ENCODE measurements at regions not wholly inside any gene's neighbourhood (a gene's known extent, or its start where the extent isn't known, plus 50 kb on each side); places are given as distances from the start of the nearest gene placed in this dataset.

GRCh38 chr14:99100497-99101270 is 171.3 kb downstream of the BCL11B start:
- Histone ChIP-seq H3K4me1 (ENCODE audit: control insufficient read depth, insufficient read depth, low read length) (no peaks in the 10 kb centered on the region), H3K4me3 (ENCODE audit: low read depth, low read length) (no peak overlapping the region), H3K27ac (ENCODE audit: extremely low read depth, low read depth, low read length) (no peak overlapping the region), H3K9me3 (ENCODE audit: control insufficient read depth, insufficient read depth, low read depth, low read length) (no peaks in the 10 kb centered on the region), H3K36me3 (ENCODE audit: control insufficient read depth in 2 of 2, insufficient read depth in 1 of 2, low read length in 2 of 2) (no peaks in the 10 kb centered on the region)
- TF ChIP-seq ZNF621 (tag by site-specific recombination; IDR thresholded peaks at IDR 0.05) (no peak), ZNF555 (tag by site-specific recombination; conservative IDR thresholded peaks at IDR 0.05) (no peak), TRIM28 (IDR thresholded peaks at IDR 0.05; ENCODE audit: borderline replicate concordance, low read length) (no peak)
- TF ChIP-seq, protein P1, sequence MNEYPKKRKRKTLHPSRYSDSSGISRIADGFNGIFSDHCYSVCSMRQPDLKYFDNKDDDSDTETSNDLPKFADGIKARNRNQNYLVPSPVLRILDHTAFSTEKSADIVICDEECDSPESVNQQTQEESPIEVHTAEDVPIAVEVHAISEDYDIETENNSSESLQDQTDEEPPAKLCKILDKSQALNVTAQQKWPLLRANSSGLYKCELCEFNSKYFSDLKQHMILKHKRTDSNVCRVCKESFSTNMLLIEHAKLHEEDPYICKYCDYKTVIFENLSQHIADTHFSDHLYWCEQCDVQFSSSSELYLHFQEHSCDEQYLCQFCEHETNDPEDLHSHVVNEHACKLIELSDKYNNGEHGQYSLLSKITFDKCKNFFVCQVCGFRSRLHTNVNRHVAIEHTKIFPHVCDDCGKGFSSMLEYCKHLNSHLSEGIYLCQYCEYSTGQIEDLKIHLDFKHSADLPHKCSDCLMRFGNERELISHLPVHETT (tag by site-specific recombination; IDR thresholded peaks at IDR 0.05): no peak
- ChIA-PET CTCF (interaction anchor here (0.6 to 0.7 kb wide), 2 partner anchors 315 to 1942 kb away, joined by 3 read pairs; no protein-coding TSS in a partner anchor), POLR2A (no interaction called here)

GRCh38 chr14:99101855-99102461 is 170.0 kb downstream of the BCL11B start:
- H3K36me3 ChIP-seq (ENCODE audit: control insufficient read depth in 2 of 2, insufficient read depth in 1 of 2, low read length in 2 of 2): no peaks in the 10 kb centered on the region
- no peak overlapping the region for H3K27ac ChIP-seq (ENCODE audit: extremely low read depth, low read depth, low read length)
- TF ChIP-seq ZFP37 (tag by site-specific recombination; IDR thresholded peaks at IDR 0.05) (no peak), ZNF571 (tag by site-specific recombination; IDR thresholded peaks at IDR 0.05) (no peak), ZSCAN4 (tag by site-specific recombination; IDR thresholded peaks at IDR 0.05) (no peak), SP3 (tag by site-specific recombination; IDR thresholded peaks at IDR 0.05) (no peak), ZNF791 (tag by site-specific recombination; IDR thresholded peaks at IDR 0.05) (no peak), ZNF549 (tag by site-specific recombination; IDR thresholded peaks at IDR 0.05) (no peak), INSM2 (tag by site-specific recombination; IDR thresholded peaks at IDR 0.05) (no peak), ZNF473 (tag by site-specific recombination; IDR thresholded peaks at IDR 0.05) (no peak), ZNF18 (tag by site-specific recombination; IDR thresholded peaks at IDR 0.05) (no peak), ZNF394 (tag by site-specific recombination; IDR thresholded peaks at IDR 0.05; ENCODE audit: borderline replicate concordance) (no peak), ZNF23 (tag by site-specific recombination; IDR thresholded peaks at IDR 0.05; ENCODE audit: borderline replicate concordance) (no peak), ZSCAN30 (tag by site-specific recombination; IDR thresholded peaks at IDR 0.05) (no peak), SALL2 (tag by site-specific recombination; IDR thresholded peaks at IDR 0.05; ENCODE audit: borderline replicate concordance) (no peak), ZNF148 (tag by site-specific recombination; IDR thresholded peaks at IDR 0.05; ENCODE audit: borderline replicate concordance) (no peak), ZNF423 (tag by site-specific recombination; IDR thresholded peaks at IDR 0.05) (no peak), ZNF10 (tag by site-specific recombination; IDR thresholded peaks at IDR 0.05) (no peak), ZNF626 (tag by site-specific recombination; IDR thresholded peaks at IDR 0.05) (no peak)
- TF ChIP-seq, protein P2, sequence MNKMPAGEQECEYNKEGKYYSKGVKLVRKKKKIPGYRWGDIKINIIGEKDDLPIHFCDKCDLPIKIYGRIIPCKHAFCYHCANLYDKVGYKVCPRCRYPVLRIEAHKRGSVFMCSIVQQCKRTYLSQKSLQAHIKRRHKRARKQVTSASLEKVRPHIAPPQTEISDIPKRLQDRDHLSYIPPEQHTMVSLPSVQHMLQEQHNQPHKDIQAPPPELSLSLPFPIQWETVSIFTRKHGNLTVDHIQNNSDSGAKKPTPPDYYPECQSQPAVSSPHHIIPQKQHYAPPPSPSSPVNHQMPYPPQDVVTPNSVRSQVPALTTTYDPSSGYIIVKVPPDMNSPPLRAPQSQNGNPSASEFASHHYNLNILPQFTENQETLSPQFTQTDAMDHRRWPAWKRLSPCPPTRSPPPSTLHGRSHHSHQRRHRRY (tag by site-specific recombination; IDR thresholded peaks at IDR 0.05): no peak
- no peak overlapping the region for H3K4me3 ChIP-seq (ENCODE audit: low read depth, low read length)
- ChIA-PET CTCF (no interaction called here), POLR2A (no interaction called here)
- H3K4me1 ChIP-seq (ENCODE audit: control insufficient read depth, insufficient read depth, low read length): no peaks in the 10 kb centered on the region
- no peaks in the 10 kb centered on the region for H3K9me3 ChIP-seq (ENCODE audit: control insufficient read depth, insufficient read depth, low read depth, low read length)
